HepG2 (cell line): ENCODE measurements at regions not wholly inside any gene's neighbourhood (a gene's known extent, or its start where the extent isn't known, plus 50 kb on each side); places are given as distances from the start of the nearest gene placed in this dataset.

Experiments used
- CTCF ChIP-seq: sonication (generic); formaldehyde crosslinking; IDR thresholded peaks from 2 replicates; pipeline ENCODE4 v1.5.0; 2020; ENCODE audit warnings: mild to moderate bottlenecking, missing genetic modification reagents, moderate library complexity
- DNMT1 ChIP-seq: sonication (generic); formaldehyde crosslinking; IDR thresholded peaks from 2 replicates; pipeline ENCODE4 v1.5.1; 2020; ENCODE audit warnings: mild to moderate bottlenecking, missing genetic modification reagents
- HCFC1 ChIP-seq: fragments of 150-350 bp; IDR thresholded peaks from 2 replicates; pipeline ENCODE4 v1.6.1; 2014; ENCODE audit warnings: low read depth, low read length
- NFE2 ChIP-seq: sonication (generic); formaldehyde crosslinking; IDR thresholded peaks from 2 replicates; pipeline ENCODE4 v1.4.0; 2020; ENCODE audit warnings: missing genetic modification reagents
- SMAD3 ChIP-seq: sonication (generic); formaldehyde crosslinking; IDR thresholded peaks from 2 replicates; pipeline ENCODE4 v1.4.0; 2020; ENCODE audit warnings: missing genetic modification reagents
- TRAFD1 ChIP-seq: sonication (generic); formaldehyde crosslinking; IDR thresholded peaks from 2 replicates; pipeline ENCODE4 v1.5.1; 2020; ENCODE audit warnings: missing genetic modification reagents, mild to moderate bottlenecking, borderline replicate concordance
- USF2 ChIP-seq, 2 experiments: sonication (generic) in 1 of 2; formaldehyde crosslinking in 1 of 2; IDR thresholded peaks; 2 replicates each; pipeline versions ENCODE4 v1.5.1 to v1.6.1; 2011 to 2020; ENCODE audit warnings: borderline replicate concordance in 1 of 2, low read depth in 1 of 2, low read length in 1 of 2, mild to moderate bottlenecking in 1 of 2, missing genetic modification reagents in 1 of 2, moderate library complexity in 1 of 2
- ZBTB7A ChIP-seq: sonication (generic); formaldehyde crosslinking; IDR thresholded peaks from 2 replicates; pipeline ENCODE4 v1.8.0; 2022; ENCODE audit warnings: mild to moderate bottlenecking, missing genetic modification reagents
- ZNF274 ChIP-seq: sonication (generic); formaldehyde crosslinking; IDR thresholded peaks from 2 replicates; pipeline ENCODE4 v1.5.1; 2020; ENCODE audit warnings: mild to moderate bottlenecking, missing genetic modification reagents

GRCh38 chr7:101719123-101719470 is 90.0 kb upstream of the MYL10 start:
- TF ChIP-seq ZNF274 (CRISPR knock-in tag) (no peak), NFE2 (no peak), SMAD3 (no peak), CTCF (CRISPR knock-in tag) (no peak), ZBTB7A (CRISPR knock-in tag) (no peak), HCFC1 (no peak), TRAFD1 (CRISPR knock-in tag) (no peak), USF2 (IDR thresholded peaks at IDR 0.05; ENCODE audit: low read depth, low read length) (no peak), USF2 (CRISPR knock-in tag; IDR thresholded peaks at IDR 0.05; ENCODE audit: borderline replicate concordance) (no peak), DNMT1 (CRISPR knock-in tag) (no peak)
